Thoracic aorta (tissue), 2 donors: ENCODE measurements at regions not wholly inside any gene's neighbourhood (a gene's known extent, or its start where the extent isn't known, plus 50 kb on each side); places are given as distances from the start of the nearest gene placed in this dataset.

Source experiments
- ATAC-seq: fragments of 150-250 bp; one replicate; pipeline ENCODE4 v1.8.0; 2017; ENCODE audit warnings: low read depth; ENCODE audit not compliant: insufficient number of reproducible peaks, low FRiP score
- DNase-seq: peaks from one replicate; pipeline ENCODE4 v3.0.0-alpha.2; 2020; ENCODE audit warnings: low spot score
- H3K27ac ChIP-seq, 2 donors: fragments of 200-600 bp; sonication (generic); 1 replicate in 1 of 2; 2 replicates in 1 of 2; pipeline ENCODE4 v1.5.1; 2016; ENCODE audit warnings: mild to moderate bottlenecking in 2 of 2, moderate library complexity in 2 of 2
- H3K27me3 ChIP-seq: fragments of 200-600 bp; sonication (generic); replicated peaks from 2 replicates; pipeline ENCODE4 v1.6.0; 2016; ENCODE audit warnings: mild to moderate bottlenecking; ENCODE audit not compliant: insufficient read depth
- H3K36me3 ChIP-seq: fragments of 200-600 bp; sonication (generic); one replicate; pipeline ENCODE4 v1.5.1; 2016
- H3K4me1 ChIP-seq, 2 donors: fragments of 200-600 bp; sonication (generic); 1 replicate in 1 of 2; 2 replicates in 1 of 2; pipeline versions ENCODE4 v1.5.1 to v1.6.0; 2016; ENCODE audit warnings: low read depth in 2 of 2, mild to moderate bottlenecking in 1 of 2; ENCODE audit not compliant: control insufficient read depth in 1 of 2
- H3K4me3 ChIP-seq: fragments of 200-600 bp; sonication (generic); 2 replicates; pipeline ENCODE4 v1.5.1; 2016; ENCODE audit warnings: mild to moderate bottlenecking
- H3K9me3 ChIP-seq: fragments of 200-600 bp; sonication (generic); 2 replicates; pipeline ENCODE4 v1.5.1; 2016
- CTCF ChIP-seq: fragments of 200-600 bp; sonication (generic); IDR thresholded peaks from one replicate; pipeline ENCODE4 v1.5.1; 2019; ENCODE audit warnings: antibody characterized with exemption

- H3K4me1 ChIP-seq: no peaks in the 10 kb centered on the region
- no peaks in the 10 kb centered on the region for H3K27me3 ChIP-seq
- H3K36me3 ChIP-seq: no peaks in the 10 kb centered on the region
- no peak overlapping the region for H3K27ac ChIP-seq
- no peak for ATAC-seq
- no peak for TF ChIP-seq CTCF
- DNase-seq: no peak
- no peaks in the 10 kb centered on the region for H3K9me3 ChIP-seq
- no peak overlapping the region for H3K4me3 ChIP-seq
These were observed 396.7 kb downstream of the RFC3 start for GRCh38 chr13:34214686-34215085.

GRCh38 chr13:34216256-34216655 lies 398.3 kb downstream of the RFC3 start:
- no peak overlapping the region for H3K27ac ChIP-seq
- TF ChIP-seq CTCF: no peak
- no peak for ATAC-seq

GRCh38 chr13:34217343-34218025 lies 399.5 kb downstream of the RFC3 start:
- TF ChIP-seq CTCF: no peak

More at GRCh38 chr13:34216256-34216655, 398.3 kb downstream of the RFC3 start:
- DNase-seq: no peak
- no peaks in the 10 kb centered on the region for H3K27me3 ChIP-seq
- H3K9me3 ChIP-seq: no peaks in the 10 kb centered on the region
- no peaks in the 10 kb centered on the region for H3K36me3 ChIP-seq
- H3K4me1 ChIP-seq: no peaks in the 10 kb centered on the region
- H3K4me3 ChIP-seq: no peak overlapping the region

GRCh38 chr13:34223984-34224383 lies 406.0 kb downstream of the RFC3 start:
- Histone ChIP-seq H3K27me3 (no peaks in the 10 kb centered on the region), H3K4me3 (no peak overlapping the region), H3K4me1 (no peaks in the 10 kb centered on the region), H3K36me3 (no peaks in the 10 kb centered on the region), H3K27ac (no peak overlapping the region), H3K9me3 (peaks cover 4% of the 10 kb centered on the region)
- DNase-seq: no peak
- ATAC-seq: no peak
- no peak for TF ChIP-seq CTCF

More at GRCh38 chr13:34217343-34218025, 399.5 kb downstream of the RFC3 start:
- no peak for DNase-seq
- ATAC-seq: no peak
- Histone ChIP-seq H3K27ac (no peak overlapping the region), H3K27me3 (no peaks in the 10 kb centered on the region), H3K4me3 (no peak overlapping the region), H3K4me1 (no peaks in the 10 kb centered on the region), H3K9me3 (no peaks in the 10 kb centered on the region), H3K36me3 (no peaks in the 10 kb centered on the region)

GRCh38 chr13:34224877-34225276 lies 406.9 kb downstream of the RFC3 start:
- Histone ChIP-seq H3K27ac (no peak overlapping the region), H3K36me3 (no peaks in the 10 kb centered on the region), H3K4me3 (no peak overlapping the region), H3K4me1 (no peaks in the 10 kb centered on the region), H3K9me3 (peaks cover 4% of the 10 kb centered on the region), H3K27me3 (no peaks in the 10 kb centered on the region)
- ATAC-seq (no peak), DNase-seq (no peak)
- TF ChIP-seq CTCF: no peak
